GM12892 (cell line): ENCODE measurements at regions not wholly inside any gene's neighbourhood (a gene's known extent, or its start where the extent isn't known, plus 50 kb on each side); places are given as distances from the start of the nearest gene placed in this dataset.

ENCODE experiments used
- POLR2A ChIP-seq: IDR thresholded peaks from 2 replicates; pipeline ENCODE4 v1.6.1; 2011; ENCODE audit warnings: low read depth, low read length, control low read depth
- POLR2AphosphoS5 ChIP-seq: IDR thresholded peaks from 2 replicates; pipeline ENCODE4 v1.6.1; 2011; ENCODE audit warnings: low read depth, low read length, control low read depth
- TAF1 ChIP-seq: IDR thresholded peaks from 2 replicates; pipeline ENCODE4 v1.6.1; 2011; ENCODE audit warnings: low read depth, mild to moderate bottlenecking, control low read depth, low read length, borderline replicate concordance

GRCh38 chr2:239467281-239467955 lies 66.6 kb upstream of the HDAC4 start:
- TF ChIP-seq POLR2A: no peak
- no peak for TF ChIP-seq TAF1
- TF ChIP-seq POLR2AphosphoS5: no peak
